NOMO-1 treated with dmso at 0.1 percent for 144 hours (cell line): ENCODE measurements at regions not wholly inside any gene's neighbourhood (a gene's known extent, or its start where the extent isn't known, plus 50 kb on each side); places are given as distances from the start of the nearest gene placed in this dataset.
"Not testable (repeated sequence)": the region's sequence is repeated elsewhere in the genome, so short reads cannot be mapped to it uniquely, and the experiment has no call there.

Experiments used
- DNase-seq: peaks from one replicate; lab custom pipeline; 2025; ENCODE audit not compliant: unreplicated experiment; lab: John Stamatoyannopoulos, UW

DNA sequence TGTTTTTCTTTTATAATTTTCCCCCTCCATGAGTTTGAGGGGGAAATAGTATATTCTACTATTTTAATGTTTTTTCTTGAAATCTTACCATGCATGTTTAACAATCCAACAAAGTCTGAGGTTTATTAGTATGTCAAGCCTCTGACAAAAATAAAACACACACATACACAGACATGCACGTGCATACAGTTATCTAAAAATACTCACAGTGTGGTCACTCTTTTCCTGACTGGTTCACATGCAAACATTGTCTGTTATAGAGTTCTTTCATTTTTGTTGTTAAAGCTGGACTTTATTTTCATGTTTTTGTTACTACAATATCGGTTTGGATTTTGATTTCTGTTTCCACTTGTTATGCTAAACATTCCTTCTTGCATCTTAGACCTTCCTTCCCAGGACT, 236.6 kb downstream of the MFSD1 start:
- no peak for DNase-seq

DNA sequence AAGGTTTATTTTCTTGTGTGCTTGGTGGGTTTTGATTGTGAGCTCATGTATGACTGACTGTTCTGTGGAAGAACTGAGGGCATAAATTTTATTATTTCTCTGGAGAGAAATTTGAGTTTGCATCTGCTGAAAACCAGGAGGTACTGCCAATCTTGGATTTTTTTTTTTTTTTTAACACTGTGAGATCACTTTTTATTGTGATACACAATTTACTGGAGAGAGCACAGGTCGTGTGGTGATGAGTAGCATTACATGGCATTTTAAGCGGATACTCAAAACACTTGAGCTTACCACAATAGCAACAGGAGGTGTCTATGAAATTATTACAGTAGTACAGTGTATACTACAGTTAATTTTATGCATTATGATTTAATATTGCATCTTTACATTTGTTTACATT, 237.4 kb downstream of the MFSD1 start:
- DNase-seq = no peak

DNA sequence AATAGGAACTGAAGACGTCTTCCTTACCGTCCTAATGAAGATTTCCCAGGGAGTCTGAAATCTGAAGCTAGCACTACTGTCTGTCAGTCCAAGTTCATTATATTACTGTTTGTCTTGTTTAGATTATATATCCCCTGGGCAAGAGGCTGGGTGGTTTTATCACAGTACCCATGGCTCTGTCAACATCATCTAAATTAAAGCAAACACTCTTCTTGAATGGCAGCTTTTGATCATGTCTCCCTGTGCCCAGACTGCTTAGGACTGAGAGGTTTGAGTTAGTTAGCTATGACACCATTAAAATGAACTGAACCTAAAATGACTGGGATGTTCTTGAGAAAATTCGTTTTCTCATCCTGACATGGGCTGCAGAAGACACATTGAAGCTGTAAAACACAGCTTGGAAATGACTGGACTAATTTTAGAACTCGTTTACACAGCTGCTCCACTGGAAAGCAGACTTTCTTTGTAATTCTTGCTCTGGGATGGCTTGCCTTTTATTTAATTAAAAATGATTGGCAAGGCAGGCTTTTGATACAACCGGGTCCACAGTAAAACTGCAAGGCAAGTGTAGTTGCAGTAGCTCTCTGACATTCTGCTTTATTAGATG, 243.5 kb downstream of the MFSD1 start:
- no peak for DNase-seq

DNA sequence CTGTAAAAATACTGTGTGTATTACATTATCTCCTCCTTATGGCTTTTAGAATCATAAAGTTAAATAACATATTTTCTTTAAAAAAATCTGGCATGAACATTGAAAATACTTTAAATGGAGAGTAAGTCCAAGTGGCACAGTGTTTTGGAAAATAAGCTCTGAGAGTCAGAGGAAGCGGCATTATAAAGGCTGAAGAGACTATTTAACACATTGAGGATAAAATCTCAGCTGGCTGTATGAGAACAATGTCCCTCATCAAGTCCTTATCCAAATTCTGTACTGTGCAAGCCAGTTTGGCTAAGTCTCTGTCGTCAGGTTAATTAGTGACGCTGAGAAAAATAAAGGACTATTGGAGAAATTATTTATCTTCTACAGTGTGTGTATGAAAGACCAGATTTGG, 245.5 kb downstream of the MFSD1 start:
- DNase-seq = no peak

GRCh38 chr3:159052494-159052893, 250.6 kb downstream of the MFSD1 start:
- not testable (repeated sequence) for DNase-seq

DNA sequence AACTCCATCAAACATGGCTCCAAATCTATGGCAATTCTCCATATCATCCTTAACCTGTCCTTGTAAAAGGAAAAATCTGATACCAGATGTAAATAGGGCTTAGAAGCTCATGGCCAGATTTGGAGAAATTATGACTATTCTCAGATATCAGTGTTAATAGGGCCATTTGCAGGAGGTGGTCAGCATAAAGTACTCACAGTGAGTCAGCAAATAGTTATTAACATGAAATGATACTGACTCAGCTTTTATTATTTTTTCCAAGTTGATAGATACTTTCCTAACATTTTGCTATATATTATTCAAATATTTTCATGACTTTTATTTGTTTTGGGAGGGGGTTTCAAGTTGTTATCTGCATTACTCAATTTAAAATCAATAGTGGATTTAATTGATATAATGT, 255.8 kb downstream of the MFSD1 start:
- DNase-seq = no peak

- DNase-seq = no peak
Measured at GRCh38 chr3:159058859-159059258, 257.0 kb downstream of the MFSD1 start.

GRCh38 chr3:159059395-159059794, 257.5 kb downstream of the MFSD1 start:
- DNase-seq = no peak

DNA sequence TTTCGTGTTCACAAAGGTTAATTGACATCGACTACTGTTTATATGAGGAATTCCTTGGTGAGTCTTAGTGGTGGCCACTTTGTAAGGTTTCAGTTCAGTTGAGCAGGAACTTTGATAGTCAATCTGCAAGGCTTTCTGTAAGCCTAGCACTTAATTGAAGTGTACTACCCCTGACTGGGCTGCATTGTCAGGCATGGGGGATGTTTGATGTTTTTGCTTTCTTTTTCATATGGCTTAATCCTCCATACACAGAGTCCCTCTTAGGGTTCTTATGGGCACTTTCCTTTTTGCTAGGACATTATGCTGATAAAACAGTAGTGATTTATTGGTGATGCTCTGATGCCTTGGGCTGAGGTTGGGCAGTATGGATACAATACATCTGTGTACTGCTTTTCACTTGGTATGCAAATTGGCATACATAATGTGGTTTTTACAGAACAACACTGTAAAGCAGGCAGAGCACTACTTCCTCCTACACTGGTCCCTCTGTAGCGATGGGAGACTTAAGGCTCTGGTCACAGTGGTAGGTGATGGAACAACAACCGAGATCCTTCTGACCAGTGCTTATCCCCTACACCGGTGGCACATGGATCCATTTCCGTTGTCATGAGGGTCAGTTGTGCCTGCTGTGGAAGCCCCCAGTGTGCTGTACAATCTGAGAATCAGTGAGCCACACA, 261.0 kb downstream of the MFSD1 start:
- no peak for DNase-seq

DNA sequence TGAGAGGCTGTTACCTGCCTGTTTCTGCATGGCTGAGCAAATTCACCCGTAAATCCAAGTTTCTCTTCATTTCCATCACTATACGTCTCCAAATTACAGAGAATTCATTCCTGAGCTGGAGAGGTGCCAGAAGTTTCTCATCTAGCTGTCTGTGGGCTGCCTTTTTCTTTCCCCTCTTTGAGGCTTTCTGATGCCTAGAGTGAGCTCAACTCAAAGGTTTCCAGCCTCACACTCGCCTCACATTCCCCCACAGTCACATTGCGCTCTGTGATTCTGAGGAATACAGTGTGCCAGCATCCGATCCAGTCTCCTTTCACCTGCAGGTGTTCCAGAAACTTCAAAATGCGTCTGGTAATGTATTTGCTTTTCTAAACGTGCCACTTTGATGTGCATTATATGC, 267.2 kb downstream of the MFSD1 start, which contains the start of gene IQCJ:
Gene IQCJ (plus strand): TSS at position 229 of the 400 bp plus-strand sequence.
- no peak for DNase-seq

DNA sequence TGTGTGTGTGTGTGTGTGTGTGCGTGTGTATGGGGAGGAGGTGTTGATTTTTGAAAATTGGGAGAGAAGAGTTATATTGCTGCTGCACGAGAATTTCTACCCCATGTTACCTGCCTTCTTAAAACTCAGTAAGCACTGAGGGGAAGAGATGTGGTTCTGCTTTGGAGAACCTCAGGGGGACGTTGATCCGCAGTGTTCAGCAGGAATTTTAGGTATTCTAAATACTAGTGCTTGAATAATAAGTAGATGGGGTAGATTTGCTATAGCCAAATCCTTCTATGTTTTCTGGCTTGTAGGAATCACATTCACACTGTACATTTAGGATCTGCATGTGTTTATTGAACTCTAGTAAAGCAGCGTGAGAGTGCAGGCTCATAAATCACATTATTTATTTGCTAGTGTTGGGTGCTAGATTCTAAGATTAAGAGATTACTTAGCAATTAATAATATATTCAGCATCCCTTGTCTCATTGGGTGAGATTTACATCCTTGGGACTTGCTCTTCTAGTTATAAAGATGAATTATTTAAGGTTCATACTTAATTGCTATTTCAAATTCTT, 268.1 kb downstream of the MFSD1 start:
- no peak for DNase-seq

DNA sequence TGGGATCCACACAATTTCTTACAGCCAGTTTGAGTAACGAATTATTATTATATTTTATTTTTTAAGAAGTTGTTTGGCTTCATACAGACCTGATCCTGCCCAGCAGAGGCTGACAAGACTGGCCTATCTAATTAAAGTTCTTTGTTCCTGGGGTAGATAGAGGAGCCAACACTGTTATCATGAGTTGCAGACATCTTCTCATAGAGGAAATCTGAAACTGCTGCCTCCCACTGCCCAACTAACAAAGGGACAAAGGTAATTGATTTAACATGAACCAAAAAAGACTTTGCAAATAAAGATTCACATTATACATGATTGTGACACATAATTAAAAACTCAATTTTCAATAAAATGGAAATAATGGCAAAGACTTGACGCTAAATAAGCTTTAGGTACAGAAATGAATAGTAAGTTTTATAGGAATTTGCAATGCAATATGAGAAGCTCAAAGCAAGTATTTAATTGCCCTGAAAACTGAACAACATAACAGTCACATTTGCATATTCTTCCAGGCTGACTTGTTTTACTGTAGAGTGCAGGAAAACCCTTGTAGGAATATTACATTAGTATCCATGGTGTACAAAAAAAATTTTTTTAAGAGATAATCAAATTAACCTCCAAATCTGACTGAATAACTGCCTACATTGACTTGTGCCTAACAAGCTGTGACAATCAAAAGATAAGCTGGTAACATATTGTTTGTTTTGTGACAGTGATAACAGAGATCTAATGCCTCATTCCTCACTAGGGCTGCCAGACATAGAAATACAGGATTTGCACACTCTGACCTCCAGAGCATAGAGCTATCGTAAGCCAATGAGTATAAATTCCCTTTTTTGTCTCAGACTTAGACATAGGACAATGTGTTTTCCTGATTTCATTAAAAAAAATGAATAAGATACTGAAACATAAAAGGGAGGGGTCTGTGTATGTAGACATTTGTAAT, 273.2 kb downstream of the MFSD1 start:
- no peak for DNase-seq

GRCh38 chr3:159077860-159078259, 276.0 kb downstream of the MFSD1 start:
- no peak for DNase-seq

GRCh38 chr3:159080256-159080655, 278.4 kb downstream of the MFSD1 start:
- DNase-seq = no peak

GRCh38 chr3:159080821-159081220, 279.0 kb downstream of the MFSD1 start:
- DNase-seq = no peak

DNA sequence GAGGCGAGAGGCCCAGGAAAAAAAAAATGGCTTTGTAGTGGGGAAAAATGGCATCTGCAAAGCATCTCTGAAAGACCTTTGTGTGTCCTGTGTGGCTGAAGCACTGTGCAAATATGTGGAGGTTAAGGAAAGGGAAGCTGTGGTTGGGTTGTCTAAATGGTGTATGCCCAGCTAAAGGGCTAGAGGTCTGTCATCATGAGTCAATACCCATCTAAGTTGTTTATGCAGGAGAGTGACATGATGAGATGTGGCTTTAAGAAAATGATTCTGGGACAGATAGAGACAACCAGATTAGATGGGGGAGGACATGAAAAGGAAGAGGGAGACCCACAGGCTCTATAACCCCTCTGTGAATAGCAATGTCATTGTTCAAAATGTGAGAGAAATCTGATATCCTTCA, 280.7 kb downstream of the MFSD1 start:
- no peak for DNase-seq

DNA sequence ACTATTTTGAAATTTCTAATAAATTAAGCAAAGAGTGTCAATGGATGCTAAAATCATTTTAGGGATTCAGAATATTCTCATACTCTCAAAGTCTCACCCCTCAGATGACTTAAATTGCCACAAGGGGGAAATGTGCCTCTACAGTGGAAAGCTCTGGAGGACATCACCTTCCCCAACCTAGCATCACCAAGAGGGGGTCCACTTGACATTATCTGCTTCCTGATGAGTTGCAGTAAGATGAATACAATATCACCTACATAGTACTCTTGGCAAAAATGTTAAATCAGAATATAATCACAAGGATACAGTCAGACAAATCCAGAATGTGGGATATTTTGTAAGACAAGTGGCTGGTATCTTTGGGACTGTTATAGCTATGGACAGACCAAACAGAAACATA, 290.1 kb downstream of the MFSD1 start:
- DNase-seq = no peak

GRCh38 chr3:159102001-159102400, 300.1 kb downstream of the MFSD1 start:
- no peak for DNase-seq

DNA sequence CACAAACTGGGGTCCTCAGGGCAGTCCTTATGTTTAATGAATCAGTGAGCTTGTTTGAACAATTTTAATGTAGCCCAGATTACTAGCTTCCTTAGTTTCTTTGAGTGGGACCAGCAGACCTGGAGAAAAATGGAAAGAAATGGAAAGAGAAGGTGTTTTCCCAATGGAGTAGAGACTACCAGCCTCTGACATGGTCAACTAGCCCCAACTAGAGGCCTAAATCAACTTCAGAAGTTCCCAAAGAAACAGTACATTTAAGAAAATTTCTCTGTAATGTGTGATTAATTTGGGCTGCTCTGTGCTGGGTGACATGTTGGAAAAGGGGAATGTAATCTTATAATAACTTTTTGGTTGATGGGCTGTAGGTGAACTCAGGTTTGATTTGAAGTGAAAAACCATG, 310.9 kb downstream of the MFSD1 start:
- no peak for DNase-seq

GRCh38 chr3:159113221-159113875, 311.5 kb downstream of the MFSD1 start:
- DNase-seq = no peak

GRCh38 chr3:159114582-159114981, 312.7 kb downstream of the MFSD1 start:
- no peak for DNase-seq
